C4-2B (cell line): ENCODE measurements at regions not wholly inside any gene's neighbourhood (a gene's known extent, or its start where the extent isn't known, plus 50 kb on each side); places are given as distances from the start of the nearest gene placed in this dataset.

Source experiments
- CTCF ChIP-seq: fragments of 450-650 bp; conservative IDR thresholded peaks from 2 replicates; pipeline ENCODE4 v1.5.1; 2017; ENCODE audit warnings: mild to moderate bottlenecking
- ZFX ChIP-seq: fragments of 450-650 bp; IDR thresholded peaks from 2 replicates; pipeline ENCODE4 v1.6.1; 2017

DNA sequence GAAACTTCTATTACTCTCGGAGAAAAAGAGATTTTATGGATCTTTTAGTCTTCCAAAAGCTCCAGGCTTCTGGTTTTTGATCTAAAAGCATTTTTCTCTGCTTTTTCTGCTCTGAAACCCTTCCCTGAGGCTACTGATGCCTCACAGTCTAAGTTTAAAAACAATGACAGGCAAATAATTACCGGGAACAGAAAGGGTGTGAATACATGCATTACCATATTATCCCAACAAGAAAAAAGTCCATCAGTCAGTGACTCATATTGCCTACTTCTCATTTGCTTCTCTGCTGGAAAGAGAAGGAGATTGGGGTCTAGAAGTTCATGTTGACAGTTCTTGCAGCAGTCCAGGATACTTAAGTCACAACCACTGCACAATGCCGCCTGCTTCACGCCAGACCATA lies 482.9 kb upstream of the C16orf82 start:
- TF ChIP-seq CTCF = no peak
- no peak for TF ChIP-seq ZFX
